K562 (cell line): ENCODE measurements at regions not wholly inside any gene's neighbourhood (a gene's known extent, or its start where the extent isn't known, plus 50 kb on each side); places are given as distances from the start of the nearest gene placed in this dataset.

ENCODE experiments used
- MLX ChIP-seq, 2 experiments: fragments of 450-650 bp in 1 of 2; sonication (generic) in 1 of 2; formaldehyde crosslinking; conservative IDR thresholded peaks; 2 replicates each; pipeline versions ENCODE4 v1.4.0 to v1.8.1; 2020 to 2022; ENCODE audit warnings: mild to moderate bottlenecking in 1 of 2, missing genetic modification reagents in 1 of 2
- MTF1 ChIP-seq: fragments of 250-450 bp; sonication (Bioruptor Pico); IDR thresholded peaks from 2 replicates; pipeline ENCODE4 v1.9.0; 2021; ENCODE audit warnings: moderate library complexity, mild to moderate bottlenecking, inconsistent platforms, borderline replicate concordance
- NEUROD1 ChIP-seq: fragments of 150-350 bp; IDR thresholded peaks from 2 replicates; pipeline ENCODE4 v1.6.1; 2014; ENCODE audit warnings: borderline replicate concordance, low read length, low read depth; ENCODE audit not compliant: partially characterized antibody
- ZBTB40 ChIP-seq, 2 experiments: fragments of 450-650 bp in 1 of 2; sonication (generic) in 1 of 2; formaldehyde crosslinking in 1 of 2; IDR thresholded peaks; 2 replicates each; pipeline versions ENCODE4 v1.7.1 to v1.9.0; 2016 to 2022; ENCODE audit warnings: inconsistent platforms in 1 of 2, mild to moderate bottlenecking in 1 of 2, missing genetic modification reagents in 1 of 2
- ZNF217 ChIP-seq: sonication (generic); formaldehyde crosslinking; IDR thresholded peaks from 2 replicates; pipeline ENCODE4 v1.8.0; 2022; ENCODE audit warnings: mild to moderate bottlenecking, missing genetic modification reagents
- ZNF318 ChIP-seq, 2 experiments: fragments of 450-650 bp; IDR thresholded peaks; 2 replicates each; pipeline ENCODE4 v1.6.1; 2016; ENCODE audit warnings: mild to moderate bottlenecking in 2 of 2, borderline replicate concordance in 1 of 2, low read depth in 1 of 2, moderate library complexity in 1 of 2
- ZNF324 ChIP-seq: fragments of 250-450 bp; sonication (Bioruptor Pico); IDR thresholded peaks from 2 replicates; pipeline ENCODE4 v1.4.0; 2020; ENCODE audit warnings: mild to moderate bottlenecking

GRCh38 chr6:158879180-158879579, 60.0 kb upstream of the EZR start (continued):
- no peak for TF ChIP-seq MLX (CRISPR knock-in tag; conservative IDR thresholded peaks at IDR 0.05)
- TF ChIP-seq ZNF318 (IDR thresholded peaks at IDR 0.05; ENCODE audit: borderline replicate concordance in 1 of 2, low read depth in 1 of 2): peak in 1 of 2 experiments; percentile 42; a peak in 1 of 4 replicates
- TF ChIP-seq NEUROD1: no peak
- no peak for TF ChIP-seq ZBTB40 (IDR thresholded peaks at IDR 0.05)
- no peak for TF ChIP-seq ZBTB40 (CRISPR knock-in tag; IDR thresholded peaks at IDR 0.05)
- no peak for TF ChIP-seq ZNF217 (CRISPR knock-in tag)
- TF ChIP-seq ZNF324 (CRISPR knock-in tag): no peak
- TF ChIP-seq MTF1 (CRISPR knock-in tag): no peak
